ENCODE measurements at regions not wholly inside any gene's neighbourhood (a gene's known extent, or its start where the extent isn't known, plus 50 kb on each side); places are given as distances from the start of the nearest gene placed in this dataset.

GRCh38 chr13:105445796-105446195 lies 1089.7 kb downstream of the EFNB2 start:
- no peak for ATAC-seq
- H3K9me3 ChIP-seq = no peaks in the 10 kb centered on the region
- no peaks in the 10 kb centered on the region for H3K27me3 ChIP-seq
- no peak overlapping the region for H3K27ac ChIP-seq
- TF ChIP-seq POLR2A (IDR thresholded peaks at IDR 0.05) = no peak
- no peak for TF ChIP-seq CTCF (IDR thresholded peaks at IDR 0.05)
- DNase-seq = no peak
- intact Hi-C loops (cut with DNase I) = no loop called here
- H3K36me3 ChIP-seq (replicated peaks in 1 of 2; ENCODE audit: insufficient read depth in 1 of 2, low read depth in 2 of 2) = no peaks in the 10 kb centered on the region
- H3K4me1 ChIP-seq = no peaks in the 10 kb centered on the region
- H3K4me3 ChIP-seq = no peak overlapping the region
- 46 to 54% methylated on average over 4 of the region's 4 CpGs for WGBS, 2 donors

- no peaks in the 10 kb centered on the region for H3K4me1 ChIP-seq
Measured at GRCh38 chr13:105442949-105443699, 1092.3 kb downstream of the EFNB2 start.

GRCh38 chr13:105442040-105442439 lies 1093.4 kb downstream of the EFNB2 start:
- no peak for ATAC-seq
- intact Hi-C loops (cut with DNase I) = no loop called here
- no peak for DNase-seq

More at GRCh38 chr13:105442949-105443699, 1092.3 kb downstream of the EFNB2 start:
- Histone ChIP-seq H3K36me3 (replicated peaks in 1 of 2; ENCODE audit: insufficient read depth in 1 of 2, low read depth in 2 of 2) (no peaks in the 10 kb centered on the region), H3K9me3 (no peaks in the 10 kb centered on the region), H3K27ac (no peak overlapping the region), H3K4me3 (no peak overlapping the region), H3K27me3 (no peaks in the 10 kb centered on the region)
- 50 to 52% methylated on average over 3 of the region's 3 CpGs for WGBS, 2 donors
- peak in 1 of 4 donors; percentile 34 for DNase-seq
- peak; percentile 97 for ATAC-seq
- intact Hi-C loops (cut with DNase I) = no loop called here
- TF ChIP-seq CTCF (IDR thresholded peaks at IDR 0.05) (no peak), POLR2A (IDR thresholded peaks at IDR 0.05) (no peak)

GRCh38 chr13:105441051-105441750 lies 1094.3 kb downstream of the EFNB2 start:
- H3K27ac ChIP-seq = no peak overlapping the region

More at GRCh38 chr13:105442040-105442439, 1093.4 kb downstream of the EFNB2 start:
- TF ChIP-seq POLR2A (IDR thresholded peaks at IDR 0.05) = no peak
- TF ChIP-seq CTCF (IDR thresholded peaks at IDR 0.05) = no peak
- Histone ChIP-seq H3K4me1 (no peaks in the 10 kb centered on the region), H3K9me3 (no peaks in the 10 kb centered on the region), H3K27ac (no peak overlapping the region), H3K36me3 (replicated peaks in 1 of 2; ENCODE audit: insufficient read depth in 1 of 2, low read depth in 2 of 2) (no peaks in the 10 kb centered on the region), H3K27me3 (no peaks in the 10 kb centered on the region), H3K4me3 (no peak overlapping the region)
- 51 to 63% methylated on average over 3 of the region's 3 CpGs for WGBS, 2 donors

More at GRCh38 chr13:105441051-105441750, 1094.3 kb downstream of the EFNB2 start:
- no peak for ATAC-seq
- no peaks in the 10 kb centered on the region for H3K36me3 ChIP-seq (replicated peaks in 1 of 2; ENCODE audit: insufficient read depth in 1 of 2, low read depth in 2 of 2)
- WGBS, 2 donors = 61 to 67% methylated on average over 9 of the region's 9 CpGs
- TF ChIP-seq CTCF (IDR thresholded peaks at IDR 0.05) (no peak), POLR2A (IDR thresholded peaks at IDR 0.05) (no peak)
- no peaks in the 10 kb centered on the region for H3K4me1 ChIP-seq
- DNase-seq = no peak
- H3K4me3 ChIP-seq = no peak overlapping the region
- intact Hi-C loops (cut with DNase I) = no loop called here
- no peaks in the 10 kb centered on the region for H3K27me3 ChIP-seq
- no peaks in the 10 kb centered on the region for H3K9me3 ChIP-seq
